ENCODE measurements at regions not wholly inside any gene's neighbourhood (a gene's known extent, or its start where the extent isn't known, plus 50 kb on each side); places are given as distances from the start of the nearest gene placed in this dataset.

GRCh38 chr2:77910136-77910535 is 388.0 kb upstream of the LRRTM4 start:
- H3K27me3 ChIP-seq: no peaks in the 10 kb centered on the region
- peaks cover 0 to 5% (median 0%) of the 10 kb centered on the region in 11 donors for H3K9me3 ChIP-seq
- no peak overlapping the region for H3K27ac ChIP-seq
- no peak for DNase-seq
- H3K4me1 ChIP-seq: no peaks in the 10 kb centered on the region
- no peak overlapping the region for H3K4me3 ChIP-seq
- no peak for ATAC-seq
- no peak for TF ChIP-seq CTCF (IDR thresholded peaks at IDR 0.05)
- H3K36me3 ChIP-seq: no peaks in the 10 kb centered on the region
- 74 to 81% methylated on average over 3 of the region's 3 CpGs for WGBS, 2 donors
- intact Hi-C loops (cut with DNase I): no loop called here

DNA sequence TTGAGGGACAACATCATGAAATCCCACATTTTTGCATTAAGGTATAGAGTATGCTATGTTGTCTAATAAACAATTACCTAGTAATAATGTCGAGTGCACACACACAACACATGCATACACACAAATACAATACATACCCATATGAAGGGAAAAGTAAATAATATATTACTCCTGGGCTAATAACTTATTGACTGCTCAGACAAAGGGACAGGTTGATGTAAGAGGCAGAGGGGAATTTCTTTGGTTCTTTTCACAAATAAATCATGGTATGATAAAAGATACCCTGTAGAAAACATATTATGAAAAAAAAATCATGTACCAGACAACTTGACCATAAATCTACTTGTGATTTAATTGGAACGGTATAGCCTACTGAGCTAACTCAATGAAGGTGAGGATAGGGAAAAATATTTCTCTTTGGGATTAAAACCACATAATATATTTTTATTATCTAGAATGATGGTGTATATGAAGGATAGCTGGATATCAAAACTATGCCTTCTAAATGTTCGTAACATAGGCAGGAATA is 398.7 kb upstream of the LRRTM4 start:
- no peaks in the 10 kb centered on the region for H3K27me3 ChIP-seq
- DNase-seq (no peak), ATAC-seq (no peak)
- H3K4me3 ChIP-seq: no peak overlapping the region
- no peak for TF ChIP-seq CTCF (IDR thresholded peaks at IDR 0.05)
- H3K9me3 ChIP-seq: no peaks in the 10 kb centered on the region
- no peak overlapping the region for H3K27ac ChIP-seq
- WGBS, 2 donors: 79 to 86% methylated on average over 3 of the region's 3 CpGs
- no peaks in the 10 kb centered on the region for H3K4me1 ChIP-seq
- intact Hi-C loops (cut with DNase I): no loop called here
- H3K36me3 ChIP-seq: no peaks in the 10 kb centered on the region

- intact Hi-C loops (cut with DNase I): no loop called here
- no peak for TF ChIP-seq CTCF (IDR thresholded peaks at IDR 0.05)
- no peaks in the 10 kb centered on the region for H3K4me1 ChIP-seq
Measured at GRCh38 chr2:77922567-77922966, 400.4 kb upstream of the LRRTM4 start.

DNA sequence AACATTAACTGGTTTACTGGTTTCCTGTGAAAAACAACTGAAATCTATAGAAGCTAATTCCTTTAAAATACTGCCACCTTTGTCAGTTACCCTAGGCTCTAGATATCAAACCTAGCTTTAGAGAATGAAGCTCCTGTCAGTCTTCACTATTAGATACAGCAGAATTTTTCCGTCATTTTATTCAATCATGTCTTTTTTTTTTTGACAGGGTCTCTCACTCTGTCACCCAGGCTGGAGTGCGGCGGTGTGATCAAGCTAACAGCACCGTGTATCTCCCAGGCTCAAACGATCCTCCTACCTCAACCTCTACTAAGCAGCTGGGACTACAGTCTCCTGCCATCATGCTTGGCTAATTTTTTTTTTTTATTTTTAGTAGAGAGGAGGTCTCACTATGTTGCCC is 415.2 kb upstream of the LRRTM4 start:
- Histone ChIP-seq H3K27ac (no peak overlapping the region), H3K27me3 (no peaks in the 10 kb centered on the region), H3K36me3 (no peaks in the 10 kb centered on the region), H3K4me3 (no peak overlapping the region), H3K4me1 (no peaks in the 10 kb centered on the region), H3K9me3 (peaks cover 0 to 16% (median 0%) of the 10 kb centered on the region in 11 donors)
- intact Hi-C loops (cut with DNase I): no loop called here
- WGBS, 2 donors: 86 to 88% methylated on average over 5 of the region's 5 CpGs
- TF ChIP-seq CTCF (IDR thresholded peaks at IDR 0.05): no peak
- ATAC-seq: no peak
- DNase-seq: no peak

More at GRCh38 chr2:77922567-77922966, 400.4 kb upstream of the LRRTM4 start:
- no peak for ATAC-seq
- no peaks in the 10 kb centered on the region for H3K27me3 ChIP-seq
- no peak overlapping the region for H3K4me3 ChIP-seq
- H3K27ac ChIP-seq: no peak overlapping the region
- H3K36me3 ChIP-seq: no peaks in the 10 kb centered on the region
- 81 to 89% methylated on average over 1 of the region's 1 CpG for WGBS, 2 donors
- H3K9me3 ChIP-seq: no peaks in the 10 kb centered on the region
- no peak for DNase-seq
